ENCODE measurements at regions not wholly inside any gene's neighbourhood (a gene's known extent, or its start where the extent isn't known, plus 50 kb on each side); places are given as distances from the start of the nearest gene placed in this dataset.

DNA sequence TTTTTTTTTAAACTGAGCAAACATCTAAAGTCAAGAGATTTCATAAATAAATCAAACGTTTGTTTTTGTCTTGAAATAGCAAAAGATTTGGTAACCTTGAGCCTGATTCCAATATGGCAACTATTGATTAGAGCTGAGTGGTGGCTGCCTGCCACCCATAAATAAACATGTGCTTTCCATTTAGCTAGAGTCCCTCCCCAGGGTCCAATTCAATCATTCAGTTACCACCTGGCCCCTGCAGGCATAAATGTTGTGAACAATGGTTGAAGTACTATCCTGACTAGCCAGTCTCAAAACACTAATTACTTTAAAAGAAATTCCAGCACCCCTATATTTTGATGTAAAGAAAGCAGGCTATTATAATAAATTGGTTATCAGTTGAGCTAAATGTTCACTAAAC is 129.7 kb upstream of the GRIP1 start:
- CTCF ChIA-PET = no interaction called here
- Mint-ChIP-seq H3K4me1 (ENCODE audit: low read depth, unreplicated experiment) (peaks cover 7% of the 10 kb centered on the region), H3K27ac (ENCODE audit: unreplicated experiment) (no peak overlapping the region), H3K36me3 (ENCODE audit: insufficient read depth, unreplicated experiment) (no peaks in the 10 kb centered on the region), H3K27me3 (ENCODE audit: unreplicated experiment) (no peaks in the 10 kb centered on the region), H3K9me3 (ENCODE audit: low read depth, unreplicated experiment) (no peaks in the 10 kb centered on the region), H3K4me3 (ENCODE audit: low read depth, unreplicated experiment) (no peak overlapping the region)
- TF ChIP-seq, protein P1, sequence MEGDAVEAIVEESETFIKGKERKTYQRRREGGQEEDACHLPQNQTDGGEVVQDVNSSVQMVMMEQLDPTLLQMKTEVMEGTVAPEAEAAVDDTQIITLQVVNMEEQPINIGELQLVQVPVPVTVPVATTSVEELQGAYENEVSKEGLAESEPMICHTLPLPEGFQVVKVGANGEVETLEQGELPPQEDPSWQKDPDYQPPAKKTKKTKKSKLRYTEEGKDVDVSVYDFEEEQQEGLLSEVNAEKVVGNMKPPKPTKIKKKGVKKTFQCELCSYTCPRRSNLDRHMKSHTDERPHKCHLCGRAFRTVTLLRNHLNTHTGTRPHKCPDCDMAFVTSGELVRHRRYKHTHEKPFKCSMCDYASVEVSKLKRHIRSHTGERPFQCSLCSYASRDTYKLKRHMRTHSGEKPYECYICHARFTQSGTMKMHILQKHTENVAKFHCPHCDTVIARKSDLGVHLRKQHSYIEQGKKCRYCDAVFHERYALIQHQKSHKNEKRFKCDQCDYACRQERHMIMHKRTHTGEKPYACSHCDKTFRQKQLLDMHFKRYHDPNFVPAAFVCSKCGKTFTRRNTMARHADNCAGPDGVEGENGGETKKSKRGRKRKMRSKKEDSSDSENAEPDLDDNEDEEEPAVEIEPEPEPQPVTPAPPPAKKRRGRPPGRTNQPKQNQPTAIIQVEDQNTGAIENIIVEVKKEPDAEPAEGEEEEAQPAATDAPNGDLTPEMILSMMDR (IDR thresholded peaks at IDR 0.05; ENCODE audit: unreplicated experiment) = no peak
- DNase-seq = no peak
- BruUV-seq (replicated peaks) = no TSS peak
- intact Hi-C loops (cut with micrococcal nuclease; ENCODE audit: unreplicated experiment) = no loop called here

DNA sequence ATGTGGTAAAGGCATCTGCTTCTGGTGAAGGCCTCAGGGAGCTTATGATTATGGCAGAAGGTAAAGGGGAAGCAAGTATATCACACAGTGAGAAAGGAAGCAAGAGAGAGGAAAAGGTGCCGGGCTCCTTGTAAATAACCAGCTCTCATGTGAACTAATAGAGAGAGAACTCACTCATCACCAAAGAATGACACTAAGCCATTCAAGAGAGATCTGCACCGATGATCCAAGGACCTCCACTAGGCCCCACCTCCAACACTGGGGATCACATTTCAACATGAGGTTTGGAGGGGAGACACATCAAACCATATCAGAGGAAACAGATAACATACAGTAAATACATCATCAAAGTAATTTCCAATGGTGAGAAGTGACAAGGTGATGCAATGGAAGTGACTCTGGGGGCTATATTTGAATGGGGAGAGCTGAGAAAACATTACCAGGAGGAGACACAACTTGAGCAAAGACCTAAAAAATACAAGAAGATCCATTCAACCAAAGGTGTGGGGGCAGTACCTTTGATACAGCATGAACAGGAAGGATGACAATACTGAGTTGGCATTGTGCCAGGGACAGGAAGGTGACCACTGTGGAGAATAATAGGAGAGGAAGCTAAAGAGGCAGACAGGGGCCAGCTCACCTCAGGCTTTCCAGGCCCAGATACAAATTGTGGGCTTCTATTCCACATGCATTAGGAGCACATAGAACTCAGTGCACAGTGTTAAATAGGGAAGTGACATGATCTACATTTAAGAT is 134.4 kb upstream of the GRIP1 start:
- no peaks in the 10 kb centered on the region for H3K27me3 Mint-ChIP-seq (ENCODE audit: unreplicated experiment)
- BruUV-seq (replicated peaks) = no TSS peak

DNA sequence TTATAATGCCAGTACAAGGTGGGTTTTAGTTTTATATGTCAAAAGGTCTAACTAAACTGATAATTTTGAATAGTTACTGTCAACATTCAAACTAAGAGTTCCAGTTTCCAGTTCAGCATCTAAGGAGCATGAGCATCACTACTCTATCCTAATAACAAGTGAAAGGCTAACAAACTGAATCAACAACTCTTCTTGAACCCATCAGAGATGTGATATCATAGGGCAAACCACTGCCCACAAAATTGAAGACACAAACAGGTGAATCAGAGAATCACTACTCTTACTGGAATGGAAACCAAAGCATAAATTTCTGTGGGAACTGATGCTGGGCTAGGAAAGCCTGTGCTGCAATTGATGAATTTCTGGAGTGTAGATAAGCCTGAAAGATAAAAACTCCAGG is 140.7 kb upstream of the GRIP1 start:
- H3K4me1 Mint-ChIP-seq (ENCODE audit: low read depth, unreplicated experiment) = peaks cover 13% of the 10 kb centered on the region
- no peak overlapping the region for H3K4me3 Mint-ChIP-seq (ENCODE audit: low read depth, unreplicated experiment)
- H3K36me3 Mint-ChIP-seq (ENCODE audit: insufficient read depth, unreplicated experiment) = no peaks in the 10 kb centered on the region
- no peak for DNase-seq
- TF ChIP-seq, protein P1 (IDR thresholded peaks at IDR 0.05; ENCODE audit: unreplicated experiment) = no peak
- H3K9me3 Mint-ChIP-seq (ENCODE audit: low read depth, unreplicated experiment) = no peaks in the 10 kb centered on the region
- no peak overlapping the region for H3K27ac Mint-ChIP-seq (ENCODE audit: unreplicated experiment)
- CTCF ChIA-PET = interaction anchor here (1.3 kb wide), 1 partner anchor 10 kb away, joined by 3 read pairs; no protein-coding TSS in a partner anchor
- BruUV-seq (replicated peaks) = no TSS peak
- intact Hi-C loops (cut with micrococcal nuclease; ENCODE audit: unreplicated experiment) = no loop called here
- H3K27me3 Mint-ChIP-seq (ENCODE audit: unreplicated experiment) = no peaks in the 10 kb centered on the region

More for the DNA sequence above, 134.4 kb upstream of the GRIP1 start:
- TF ChIP-seq, protein P1 (IDR thresholded peaks at IDR 0.05; ENCODE audit: unreplicated experiment) = no peak
- CTCF ChIA-PET = no interaction called here
- H3K27ac Mint-ChIP-seq (ENCODE audit: unreplicated experiment) = no peak overlapping the region
- H3K4me1 Mint-ChIP-seq (ENCODE audit: low read depth, unreplicated experiment) = peaks cover 12% of the 10 kb centered on the region
- H3K9me3 Mint-ChIP-seq (ENCODE audit: low read depth, unreplicated experiment) = no peaks in the 10 kb centered on the region
- intact Hi-C loops (cut with micrococcal nuclease; ENCODE audit: unreplicated experiment) = no loop called here
- no peak overlapping the region for H3K4me3 Mint-ChIP-seq (ENCODE audit: low read depth, unreplicated experiment)
- H3K36me3 Mint-ChIP-seq (ENCODE audit: insufficient read depth, unreplicated experiment) = no peaks in the 10 kb centered on the region
- DNase-seq = peak; percentile 28

DNA sequence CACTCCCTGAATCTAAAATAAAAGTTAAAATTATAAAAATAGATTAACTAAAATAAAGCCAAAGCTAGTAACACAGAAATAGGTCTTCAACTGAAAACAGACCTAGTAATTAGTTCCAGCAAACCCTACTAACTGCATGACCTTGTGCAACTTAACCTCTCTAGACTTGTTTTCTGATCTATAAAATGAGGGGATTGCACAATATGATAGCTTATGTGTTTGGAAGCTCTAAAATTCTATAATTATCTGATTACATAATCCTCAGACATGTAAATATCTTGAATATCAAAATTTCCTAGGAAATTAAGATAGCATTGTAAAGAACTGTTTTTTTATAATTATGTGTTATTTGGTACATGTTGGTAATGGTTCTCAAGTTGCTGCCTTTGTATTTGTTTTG is 144.1 kb upstream of the GRIP1 start:
- H3K4me3 Mint-ChIP-seq (ENCODE audit: low read depth, unreplicated experiment) = no peak overlapping the region
- CTCF ChIA-PET = interaction anchor here (0.6 kb wide), 1 partner anchor 16 kb away, joined by 3 read pairs; no protein-coding TSS in a partner anchor
- no peak for DNase-seq
- TF ChIP-seq, protein P1 (IDR thresholded peaks at IDR 0.05; ENCODE audit: unreplicated experiment) = no peak
- H3K27me3 Mint-ChIP-seq (ENCODE audit: unreplicated experiment) = no peaks in the 10 kb centered on the region
- no peak overlapping the region for H3K27ac Mint-ChIP-seq (ENCODE audit: unreplicated experiment)
- no peaks in the 10 kb centered on the region for H3K36me3 Mint-ChIP-seq (ENCODE audit: insufficient read depth, unreplicated experiment)
- intact Hi-C loops (cut with micrococcal nuclease; ENCODE audit: unreplicated experiment) = no loop called here
- peaks cover 20% of the 10 kb centered on the region for H3K4me1 Mint-ChIP-seq (ENCODE audit: low read depth, unreplicated experiment)
- BruUV-seq (replicated peaks) = no TSS peak
- H3K9me3 Mint-ChIP-seq (ENCODE audit: low read depth, unreplicated experiment) = no peaks in the 10 kb centered on the region

Data from Calu3 (cell line).